ENCODE measurements at regions not wholly inside any gene's neighbourhood (a gene's known extent, or its start where the extent isn't known, plus 50 kb on each side); places are given as distances from the start of the nearest gene placed in this dataset.
A peak's percentile ranks its signal among the peaks of the same experiment; 100 is the strongest.
"Not testable (repeated sequence)": the region's sequence is repeated elsewhere in the genome, so short reads cannot be mapped to it uniquely, and the experiment has no call there.

GRCh38 chr6:27829453-27830211 lies 82.6 kb downstream of the OR2B2 start:
- H3K27me3 ChIP-seq (ENCODE audit: low read depth) = peaks cover 11% of the 10 kb centered on the region
- no peaks in the 10 kb centered on the region for H3K9me3 ChIP-seq (replicated peaks)
- peaks cover 6% of the 10 kb centered on the region for H3K4me1 ChIP-seq
- TF ChIP-seq, protein P1, sequence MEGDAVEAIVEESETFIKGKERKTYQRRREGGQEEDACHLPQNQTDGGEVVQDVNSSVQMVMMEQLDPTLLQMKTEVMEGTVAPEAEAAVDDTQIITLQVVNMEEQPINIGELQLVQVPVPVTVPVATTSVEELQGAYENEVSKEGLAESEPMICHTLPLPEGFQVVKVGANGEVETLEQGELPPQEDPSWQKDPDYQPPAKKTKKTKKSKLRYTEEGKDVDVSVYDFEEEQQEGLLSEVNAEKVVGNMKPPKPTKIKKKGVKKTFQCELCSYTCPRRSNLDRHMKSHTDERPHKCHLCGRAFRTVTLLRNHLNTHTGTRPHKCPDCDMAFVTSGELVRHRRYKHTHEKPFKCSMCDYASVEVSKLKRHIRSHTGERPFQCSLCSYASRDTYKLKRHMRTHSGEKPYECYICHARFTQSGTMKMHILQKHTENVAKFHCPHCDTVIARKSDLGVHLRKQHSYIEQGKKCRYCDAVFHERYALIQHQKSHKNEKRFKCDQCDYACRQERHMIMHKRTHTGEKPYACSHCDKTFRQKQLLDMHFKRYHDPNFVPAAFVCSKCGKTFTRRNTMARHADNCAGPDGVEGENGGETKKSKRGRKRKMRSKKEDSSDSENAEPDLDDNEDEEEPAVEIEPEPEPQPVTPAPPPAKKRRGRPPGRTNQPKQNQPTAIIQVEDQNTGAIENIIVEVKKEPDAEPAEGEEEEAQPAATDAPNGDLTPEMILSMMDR (IDR thresholded peaks at IDR 0.05; ENCODE audit: borderline replicate concordance) = no peak
- peaks cover 7% of the 10 kb centered on the region for H3K36me3 ChIP-seq
- DNase-seq = no peak
- H3K27ac ChIP-seq (replicated peaks) = no peak overlapping the region
- H3K4me3 ChIP-seq = peak overlapping the region; percentile 62
- intact Hi-C loops (cut with micrococcal nuclease) = no loop called here

DNA sequence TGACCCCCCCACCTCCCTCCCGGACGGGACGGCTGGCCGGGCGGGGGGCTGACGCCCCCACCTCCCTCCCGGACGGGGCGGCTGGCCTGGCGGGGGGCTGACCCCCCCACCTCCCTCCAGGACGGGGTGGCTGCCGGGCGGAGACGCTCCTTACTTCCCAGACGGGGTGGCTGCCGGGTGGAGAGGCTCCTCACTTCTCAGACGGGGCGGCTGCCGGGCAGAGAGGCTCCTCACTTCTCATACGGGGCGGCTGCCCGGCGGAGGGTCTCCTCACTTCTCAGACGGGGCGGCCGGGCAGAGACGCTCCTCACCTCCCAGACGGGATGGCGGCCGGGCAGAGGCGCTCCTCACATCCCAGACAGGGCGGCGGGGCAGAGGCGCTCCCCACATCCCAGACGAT lies 84.7 kb downstream of the OR2B2 start:
- H3K4me3 ChIP-seq; H3K36me3 ChIP-seq; intact Hi-C loops (cut with micrococcal nuclease); H3K27ac ChIP-seq (replicated peaks); H3K4me1 ChIP-seq; H3K9me3 ChIP-seq (replicated peaks); DNase-seq: not testable (repeated sequence)
- peaks cover 28% of the 10 kb centered on the region for H3K27me3 ChIP-seq (ENCODE audit: low read depth)

- H3K36me3 ChIP-seq; H3K27ac ChIP-seq (replicated peaks); DNase-seq; H3K9me3 ChIP-seq (replicated peaks); H3K4me3 ChIP-seq; intact Hi-C loops (cut with micrococcal nuclease); H3K4me1 ChIP-seq: not testable (repeated sequence)
- peaks cover 37% of the 10 kb centered on the region for H3K27me3 ChIP-seq (ENCODE audit: low read depth)
These were observed 85.6 kb downstream of the OR2B2 start for GRCh38 chr6:27826612-27826985.

- H3K4me1 ChIP-seq; DNase-seq; H3K4me3 ChIP-seq; H3K9me3 ChIP-seq (replicated peaks); H3K27ac ChIP-seq (replicated peaks); H3K36me3 ChIP-seq; intact Hi-C loops (cut with micrococcal nuclease): not testable (repeated sequence)
- peaks cover 43% of the 10 kb centered on the region for H3K27me3 ChIP-seq (ENCODE audit: low read depth)
These were observed 86.2 kb downstream of the OR2B2 start for GRCh38 chr6:27825848-27826611.

GRCh38 chr6:27825025-27825793 lies 87.0 kb downstream of the OR2B2 start:
- no peaks in the 10 kb centered on the region for H3K36me3 ChIP-seq
- no peak for DNase-seq
- peaks cover 48% of the 10 kb centered on the region for H3K27me3 ChIP-seq (ENCODE audit: low read depth)
- H3K27ac ChIP-seq (replicated peaks) = peak overlapping the region; percentile 70
- H3K4me3 ChIP-seq = peak overlapping the region; percentile 66
- no peaks in the 10 kb centered on the region for H3K4me1 ChIP-seq
- H3K9me3 ChIP-seq (replicated peaks) = no peaks in the 10 kb centered on the region
- intact Hi-C loops (cut with micrococcal nuclease) = no loop called here
- TF ChIP-seq, protein P1 (IDR thresholded peaks at IDR 0.05; ENCODE audit: borderline replicate concordance) = no peak

DNA sequence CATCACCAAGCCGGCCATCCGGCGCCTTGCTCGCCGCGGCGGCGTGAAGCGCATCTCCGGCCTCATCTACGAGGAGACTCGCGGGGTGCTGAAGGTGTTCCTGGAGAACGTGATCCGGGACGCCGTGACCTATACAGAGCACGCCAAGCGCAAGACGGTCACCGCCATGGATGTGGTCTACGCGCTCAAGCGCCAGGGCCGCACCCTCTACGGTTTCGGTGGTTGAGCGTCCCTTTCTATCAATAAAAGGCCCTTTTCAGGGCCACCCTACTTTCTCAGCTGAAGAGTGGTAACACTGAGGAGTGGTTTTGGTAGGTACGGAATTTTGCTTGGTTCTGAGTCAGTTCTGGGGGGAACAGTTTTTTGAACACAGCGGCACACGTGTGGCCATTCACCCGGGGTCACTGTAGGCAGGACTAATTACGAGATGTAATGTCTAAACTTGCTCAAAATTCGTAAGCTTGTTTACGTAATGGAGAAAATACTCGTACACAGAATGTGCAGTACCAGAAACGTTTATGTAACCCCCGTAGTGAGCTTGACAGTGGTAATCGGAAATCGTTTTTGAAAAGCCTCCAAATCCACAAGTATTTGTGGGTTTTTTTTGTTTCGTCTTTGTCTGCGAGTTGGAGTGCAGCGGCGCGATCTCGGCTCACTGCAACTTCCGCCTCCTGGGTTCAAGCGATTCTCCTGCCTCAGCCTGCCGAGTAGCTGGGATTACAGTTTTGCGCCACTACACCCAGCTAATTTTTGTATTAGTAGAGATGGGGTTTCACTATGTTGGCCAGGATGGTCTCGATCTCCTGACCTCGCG lies 87.8 kb downstream of the OR2B2 start:
- H3K9me3 ChIP-seq (replicated peaks); H3K4me1 ChIP-seq; DNase-seq; H3K36me3 ChIP-seq; intact Hi-C loops (cut with micrococcal nuclease): not testable (repeated sequence)
- Histone ChIP-seq H3K4me3 (peak overlapping the region; percentile 66), H3K27me3 (ENCODE audit: low read depth) (peaks cover 56% of the 10 kb centered on the region), H3K27ac (replicated peaks) (peak overlapping the region; percentile 70)

DNA sequence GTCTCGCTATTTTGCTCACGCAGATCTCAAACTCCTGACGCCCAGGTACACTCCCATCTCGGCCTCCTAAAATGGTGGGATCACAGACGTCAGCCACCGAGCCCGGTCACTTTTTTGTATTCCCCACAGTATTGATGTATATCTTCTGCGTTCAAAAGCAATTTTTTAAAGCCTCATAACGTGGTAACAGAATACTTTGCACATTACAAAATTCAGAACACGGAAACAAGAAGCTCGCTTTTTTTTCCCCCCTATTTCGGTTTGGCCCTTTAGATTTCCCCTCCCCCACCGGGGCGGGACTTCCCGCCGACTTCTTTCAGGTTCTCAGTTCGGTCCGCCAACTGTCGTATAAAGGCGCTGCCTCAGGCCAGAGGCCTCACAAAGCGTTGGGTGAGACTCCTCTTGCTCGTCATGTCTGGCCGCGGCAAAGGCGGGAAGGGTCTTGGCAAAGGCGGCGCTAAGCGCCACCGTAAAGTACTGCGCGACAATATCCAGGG lies 88.4 kb downstream of the OR2B2 start:
- DNase-seq; H3K9me3 ChIP-seq (replicated peaks); H3K36me3 ChIP-seq; H3K4me1 ChIP-seq; intact Hi-C loops (cut with micrococcal nuclease): not testable (repeated sequence)
- Histone ChIP-seq H3K4me3 (peak overlapping the region; percentile 66), H3K27me3 (ENCODE audit: low read depth) (peaks cover 63% of the 10 kb centered on the region), H3K27ac (replicated peaks) (peak overlapping the region; percentile 70)
